Lung microvascular endothelial cell (primary cell): ENCODE measurements at regions not wholly inside any gene's neighbourhood (a gene's known extent, or its start where the extent isn't known, plus 50 kb on each side); places are given as distances from the start of the nearest gene placed in this dataset.

Source experiments
- DNase-seq, 2 donors: peaks; one replicate each; pipeline versions ENCODE4 v3.0.0 to v3.0.0-alpha.2; 2010; ENCODE audit warnings: low read depth in 2 of 2

GRCh38 chr12:107344035-107344808 lies 250.9 kb upstream of the CRY1 start:
- DNase-seq: peak in 1 of 2 donors; percentile 25

GRCh38 chr12:107347261-107347660 lies 253.9 kb upstream of the CRY1 start:
- no peak for DNase-seq

GRCh38 chr12:107349008-107349747 lies 255.8 kb upstream of the CRY1 start:
- DNase-seq: peak; percentile 66 to 87

- DNase-seq: peak in 1 of 2 donors; percentile 38
These were observed 256.5 kb upstream of the CRY1 start for GRCh38 chr12:107349839-107350238.

- DNase-seq: no peak
These were observed 257.8 kb upstream of the CRY1 start for GRCh38 chr12:107351109-107351508.

GRCh38 chr12:107351713-107352112 lies 258.4 kb upstream of the CRY1 start:
- no peak for DNase-seq

GRCh38 chr12:107352347-107353081 lies 259.2 kb upstream of the CRY1 start:
- peak; percentile 44 to 50 for DNase-seq

GRCh38 chr12:107353312-107353711 lies 260.0 kb upstream of the CRY1 start:
- no peak for DNase-seq

GRCh38 chr12:107355004-107355565 lies 261.7 kb upstream of the CRY1 start:
- no peak for DNase-seq

- DNase-seq: no peak
These were observed 262.3 kb upstream of the CRY1 start for GRCh38 chr12:107355612-107356011.

GRCh38 chr12:107356266-107356936 lies 263.1 kb upstream of the CRY1 start:
- DNase-seq: peak in 1 of 2 donors; percentile 54

GRCh38 chr12:107356937-107357295 lies 263.6 kb upstream of the CRY1 start:
- no peak for DNase-seq

- DNase-seq: no peak
These were observed 266.0 kb upstream of the CRY1 start for GRCh38 chr12:107359382-107359781.

GRCh38 chr12:107360033-107360432 lies 266.7 kb upstream of the CRY1 start:
- DNase-seq: no peak

- DNase-seq: no peak
These were observed 267.1 kb upstream of the CRY1 start for GRCh38 chr12:107360482-107360881.

GRCh38 chr12:107361970-107362369 lies 268.6 kb upstream of the CRY1 start:
- no peak for DNase-seq

- DNase-seq: no peak
These were observed 269.6 kb upstream of the CRY1 start for GRCh38 chr12:107362960-107363359.

- DNase-seq: no peak
These were observed 271.6 kb upstream of the CRY1 start for GRCh38 chr12:107364875-107365518.

GRCh38 chr12:107365703-107366102 lies 272.4 kb upstream of the CRY1 start:
- no peak for DNase-seq

GRCh38 chr12:107366322-107366721 lies 273.0 kb upstream of the CRY1 start:
- DNase-seq: no peak

GRCh38 chr12:107368586-107368985 lies 275.2 kb upstream of the CRY1 start:
- no peak for DNase-seq
